ENCODE measurements at regions not wholly inside any gene's neighbourhood (a gene's known extent, or its start where the extent isn't known, plus 50 kb on each side); places are given as distances from the start of the nearest gene placed in this dataset.
A peak's percentile ranks its signal among the peaks of the same experiment; 100 is the strongest.

GRCh38 chr21:28489821-28490350, 502.8 kb downstream of the LTN1 start:
- intact Hi-C loops (cut with DNase I) = no loop called here
- no peak for DNase-seq
- H3K36me3 ChIP-seq = no peaks in the 10 kb centered on the region
- peak overlapping the region in 2 of 4 donors; percentile 23 to 42 for H3K27ac ChIP-seq
- H3K9me3 ChIP-seq = no peaks in the 10 kb centered on the region
- 66 to 69% methylated on average over 3 of the region's 3 CpGs for WGBS, 2 donors
- TF ChIP-seq POLR2A (IDR thresholded peaks at IDR 0.05) = no peak
- TF ChIP-seq CTCF (IDR thresholded peaks at IDR 0.05) = no peak
- H3K4me3 ChIP-seq = no peak overlapping the region
- no peaks in the 10 kb centered on the region for H3K4me1 ChIP-seq
- H3K27me3 ChIP-seq = no peaks in the 10 kb centered on the region

DNA sequence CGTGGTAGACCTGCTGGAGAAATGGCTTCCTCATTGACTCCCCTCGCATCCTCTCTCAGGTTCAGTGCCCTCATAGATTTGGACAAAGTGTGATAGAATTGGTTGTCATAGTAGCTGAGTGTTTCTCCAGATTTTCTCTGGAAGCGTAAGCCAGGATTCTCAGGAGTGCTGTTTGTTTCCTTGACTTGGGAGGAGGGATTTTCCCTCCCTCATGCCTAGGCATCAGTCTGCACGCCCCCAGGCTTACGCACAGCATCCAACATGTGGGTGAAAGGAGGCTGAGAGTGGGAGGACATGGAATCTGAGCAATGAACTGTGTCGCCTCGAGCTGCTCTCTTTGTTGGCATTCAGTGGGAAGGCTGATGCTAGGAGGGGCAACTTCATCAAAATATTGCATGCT, 503.5 kb downstream of the LTN1 start:
- no peaks in the 10 kb centered on the region for H3K9me3 ChIP-seq
- WGBS, 2 donors = 66 to 85% methylated on average over 4 to 5 of the region's 7 CpGs
- H3K4me1 ChIP-seq = no peaks in the 10 kb centered on the region
- no peak overlapping the region for H3K4me3 ChIP-seq
- no peaks in the 10 kb centered on the region for H3K36me3 ChIP-seq
- intact Hi-C loops (cut with DNase I) = no loop called here
- peak overlapping the region in 2 of 4 donors; percentile 23 to 42 for H3K27ac ChIP-seq
- TF ChIP-seq POLR2A (IDR thresholded peaks at IDR 0.05) = no peak
- no peak for TF ChIP-seq CTCF (IDR thresholded peaks at IDR 0.05)
- H3K27me3 ChIP-seq = no peaks in the 10 kb centered on the region
- DNase-seq = no peak

GRCh38 chr21:28487455-28488070, 505.1 kb downstream of the LTN1 start:
- TF ChIP-seq POLR2A (IDR thresholded peaks at IDR 0.05) (no peak), CTCF (IDR thresholded peaks at IDR 0.05) (no peak)
- no peaks in the 10 kb centered on the region for H3K36me3 ChIP-seq
- intact Hi-C loops (cut with DNase I) = no loop called here
- no peaks in the 10 kb centered on the region for H3K9me3 ChIP-seq
- H3K4me3 ChIP-seq = no peak overlapping the region
- DNase-seq = no peak
- H3K4me1 ChIP-seq = no peaks in the 10 kb centered on the region
- WGBS, 2 donors = 68 to 81% methylated on average over 9 of the region's 9 CpGs
- no peaks in the 10 kb centered on the region for H3K27me3 ChIP-seq
- peak overlapping the region in 2 of 4 donors; percentile 38 to 42 for H3K27ac ChIP-seq

DNA sequence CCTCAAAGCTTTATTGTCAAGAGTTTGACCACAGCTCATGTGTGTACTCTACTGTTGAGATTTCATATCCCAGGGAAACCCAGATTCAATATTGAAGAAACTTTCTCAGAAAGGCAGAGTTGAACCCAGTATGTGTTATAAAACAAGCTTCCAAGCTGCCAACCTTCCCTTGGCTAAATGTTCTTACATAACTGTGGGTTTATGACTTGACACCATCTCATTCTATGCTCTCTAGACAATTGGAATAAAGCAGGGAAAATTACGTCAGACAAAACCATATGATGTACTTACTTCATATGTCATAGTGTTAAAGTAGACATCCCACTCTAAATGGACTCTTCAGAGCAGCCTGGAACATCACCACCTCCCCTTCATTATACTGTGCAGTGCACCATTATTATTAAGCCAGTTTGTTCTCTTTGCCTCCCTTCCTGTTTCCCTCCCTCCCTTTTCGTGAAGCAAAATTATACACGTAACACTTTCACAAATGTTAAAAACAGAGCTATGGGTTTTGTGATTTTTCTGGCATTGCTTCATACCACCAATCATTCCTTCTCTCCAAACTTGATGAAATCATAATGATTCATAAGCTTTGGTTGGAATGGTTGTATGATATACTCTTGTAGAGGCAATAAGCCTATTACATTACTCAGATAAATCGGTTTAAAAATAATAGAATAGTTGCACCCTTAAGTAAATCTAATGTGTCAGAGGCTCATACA, 507.2 kb downstream of the LTN1 start:
- Histone ChIP-seq H3K27me3 (no peaks in the 10 kb centered on the region), H3K4me3 (no peak overlapping the region), H3K27ac (no peak overlapping the region), H3K36me3 (no peaks in the 10 kb centered on the region), H3K9me3 (no peaks in the 10 kb centered on the region), H3K4me1 (no peaks in the 10 kb centered on the region)
- no peak for DNase-seq
- intact Hi-C loops (cut with DNase I) = no loop called here
- TF ChIP-seq POLR2A (IDR thresholded peaks at IDR 0.05) (no peak), CTCF (IDR thresholded peaks at IDR 0.05) (no peak)
- WGBS, 2 donors = 35 to 62% methylated on average over 4 of the region's 4 CpGs

GRCh38 chr21:28483301-28484035, 509.2 kb downstream of the LTN1 start:
- Histone ChIP-seq H3K27ac (no peak overlapping the region), H3K4me3 (no peak overlapping the region), H3K27me3 (no peaks in the 10 kb centered on the region), H3K4me1 (no peaks in the 10 kb centered on the region), H3K36me3 (no peaks in the 10 kb centered on the region), H3K9me3 (no peaks in the 10 kb centered on the region)
- intact Hi-C loops (cut with DNase I) = no loop called here
- TF ChIP-seq POLR2A (IDR thresholded peaks at IDR 0.05) (no peak), CTCF (IDR thresholded peaks at IDR 0.05) (no peak)
- 45 to 48% methylated on average over 3 of the region's 3 CpGs for WGBS, 2 donors
- no peak for DNase-seq
